Keratinocyte (primary cell): ENCODE measurements at regions not wholly inside any gene's neighbourhood (a gene's known extent, or its start where the extent isn't known, plus 50 kb on each side); places are given as distances from the start of the nearest gene placed in this dataset.

Experiments
- DNase-seq: peaks from one replicate; pipeline ENCODE4 v3.0.0-alpha.2; 2011; ENCODE audit warnings: low read depth, missing footprints, low spot score
- FAIRE-seq: peaks from 2 replicates; lab custom pipeline; 2011; peaks lifted over from hg19 to GRCh38; lab: Jason Lieb, UNC
- H2AFZ ChIP-seq: 2 replicates; pipeline ENCODE4 v1.6.0; 2012; ENCODE audit warnings: low read length, control low read depth, inconsistent platforms; ENCODE audit not compliant: control insufficient read depth
- H3K27ac ChIP-seq: 2 replicates; pipeline ENCODE4 v1.5.1; 2011; ENCODE audit warnings: low read length; ENCODE audit not compliant: control insufficient read depth, insufficient read depth
- H3K27me3 ChIP-seq: 3 replicates; pipeline ENCODE4 v1.6.0; 2011; ENCODE audit warnings: low read length; ENCODE audit not compliant: control insufficient read depth, insufficient read depth; ENCODE audit errors: extremely low read depth
- H3K36me3 ChIP-seq, 2 experiments: 2 replicates in 1 of 2; 3 replicates in 1 of 2; pipeline ENCODE4 v1.5.1; 2011; ENCODE audit warnings: low read length in 2 of 2, mild to moderate bottlenecking in 1 of 2; ENCODE audit not compliant: control insufficient read depth in 2 of 2, insufficient read depth in 2 of 2; ENCODE audit errors: extremely low read depth in 1 of 2
- H3K4me1 ChIP-seq: 3 replicates; pipeline ENCODE4 v1.5.1; 2011; ENCODE audit warnings: low read length; ENCODE audit not compliant: control insufficient read depth, insufficient read depth; ENCODE audit errors: extremely low read depth
- H3K4me2 ChIP-seq: 3 replicates; pipeline ENCODE4 v1.6.0; 2011; ENCODE audit warnings: low read depth, low read length; ENCODE audit not compliant: control insufficient read depth, insufficient read depth; ENCODE audit errors: extremely low read depth
- H3K4me3 ChIP-seq, 3 experiments: fragments of 200-600 bp in 1 of 3; sonication (generic) in 1 of 3; 2 replicates in 2 of 3; 3 replicates in 1 of 3; pipeline ENCODE4 v1.5.1; 2011 to 2016; ENCODE audit warnings: low read length in 3 of 3, mild to moderate bottlenecking in 3 of 3, control low read depth in 2 of 3, inconsistent platforms in 1 of 3, low read depth in 1 of 3, mixed read lengths in 1 of 3, mixed run types in 1 of 3, moderate library complexity in 1 of 3; ENCODE audit not compliant: control insufficient read depth in 2 of 3, insufficient read depth in 2 of 3; ENCODE audit errors: extremely low read depth in 1 of 3
- H3K79me2 ChIP-seq: 2 replicates; pipeline ENCODE4 v1.6.0; 2012; ENCODE audit warnings: low read length; ENCODE audit not compliant: control insufficient read depth, insufficient read depth
- H3K9ac ChIP-seq: 3 replicates; pipeline ENCODE4 v1.6.0; 2011; ENCODE audit warnings: low read length; ENCODE audit not compliant: control insufficient read depth, insufficient read depth; ENCODE audit errors: extremely low read depth
- H3K9me1 ChIP-seq: 3 replicates; pipeline ENCODE4 v1.6.0; 2011; ENCODE audit warnings: low read length; ENCODE audit not compliant: control insufficient read depth, insufficient read depth; ENCODE audit errors: extremely low read depth
- H3K9me3 ChIP-seq: 2 replicates; pipeline ENCODE4 v1.5.1; 2012; ENCODE audit warnings: low read depth, low read length; ENCODE audit not compliant: control insufficient read depth
- H4K20me1 ChIP-seq: 3 replicates; pipeline ENCODE4 v1.6.0; 2011; ENCODE audit warnings: low read length; ENCODE audit not compliant: control insufficient read depth, insufficient read depth; ENCODE audit errors: extremely low read depth
- CTCF ChIP-seq, 3 experiments: IDR thresholded peaks in 1 of 3; conservative IDR thresholded peaks in 1 of 3; optimal IDR thresholded peaks in 1 of 3; 2 replicates in 2 of 3; 3 replicates in 1 of 3; pipeline versions ENCODE3 to v1.5.1; 2011; ENCODE audit warnings: low read length in 3 of 3, mild to moderate bottlenecking in 3 of 3, moderate library complexity in 2 of 3, control low read depth in 1 of 3, inconsistent platforms in 1 of 3; ENCODE audit not compliant: insufficient read depth in 2 of 3; ENCODE audit errors: extremely low read depth in 1 of 3
- EZH2 ChIP-seq: IDR thresholded peaks from one replicate; pipeline ENCODE4 v1.6.1; 2012; ENCODE audit warnings: inconsistent platforms, mild to moderate bottlenecking, low read length, moderate library complexity
- dilution Hi-C: fragments of 300-500 bp; cut with MboI; formaldehyde crosslinking; loops from one replicate; pipeline ENCODE4 v1.7.0; 2020; ENCODE audit warnings: low sequenced_read_pairs; ENCODE audit not compliant: extremely low pct_ligation_motif_present

- H3K9me3 ChIP-seq, result no peaks in the 10 kb centered on the region
- no peaks in the 10 kb centered on the region for H3K79me2 ChIP-seq
- no peak overlapping the region for H3K27ac ChIP-seq
- H4K20me1 ChIP-seq, result no peaks in the 10 kb centered on the region
- peaks cover 5% of the 10 kb centered on the region for H3K27me3 ChIP-seq
- dilution Hi-C loops, result no loop called here
- DNase-seq, result no peak
- H3K4me2 ChIP-seq, result no peak overlapping the region
- no peak overlapping the region for H2AFZ ChIP-seq
- no peaks in the 10 kb centered on the region for H3K36me3 ChIP-seq
- FAIRE-seq, result no peak
- H3K9ac ChIP-seq, result no peak overlapping the region
- H3K9me1 ChIP-seq, result no peaks in the 10 kb centered on the region
- TF ChIP-seq CTCF (optimal IDR thresholded peaks at IDR 0.05 in 1 of 3, IDR thresholded peaks at IDR 0.05 in 1 of 3, conservative IDR thresholded peaks at IDR 0.05 in 1 of 3; ENCODE audit: extremely low read depth in 1 of 3, insufficient read depth in 2 of 3, low read length in 3 of 3), result no peak
- no peak for TF ChIP-seq EZH2
- peaks cover 8% of the 10 kb centered on the region for H3K4me1 ChIP-seq
- no peak overlapping the region for H3K4me3 ChIP-seq
These were observed 172.4 kb upstream of the UBL3 start for GRCh38 chr13:30022796-30023195.

- FAIRE-seq (no peak), DNase-seq (no peak)
- peaks cover 5% of the 10 kb centered on the region for H3K27me3 ChIP-seq
- no peak overlapping the region for H2AFZ ChIP-seq
- H3K9ac ChIP-seq, result no peak overlapping the region
- no peaks in the 10 kb centered on the region for H3K79me2 ChIP-seq
- no peaks in the 10 kb centered on the region for H3K36me3 ChIP-seq
- peaks cover 8% of the 10 kb centered on the region for H3K4me1 ChIP-seq
- dilution Hi-C loops, result no loop called here
- no peaks in the 10 kb centered on the region for H3K9me3 ChIP-seq
- no peaks in the 10 kb centered on the region for H3K9me1 ChIP-seq
- no peaks in the 10 kb centered on the region for H4K20me1 ChIP-seq
- H3K4me3 ChIP-seq, result no peak overlapping the region
- no peak overlapping the region for H3K4me2 ChIP-seq
- no peak overlapping the region for H3K27ac ChIP-seq
- TF ChIP-seq EZH2, result no peak
- no peak for TF ChIP-seq CTCF (optimal IDR thresholded peaks at IDR 0.05 in 1 of 3, IDR thresholded peaks at IDR 0.05 in 1 of 3, conservative IDR thresholded peaks at IDR 0.05 in 1 of 3; ENCODE audit: extremely low read depth in 1 of 3, insufficient read depth in 2 of 3, low read length in 3 of 3)
These were observed 171.8 kb upstream of the UBL3 start for GRCh38 chr13:30022256-30022655.
